WI38 (cell line): ENCODE measurements at regions not wholly inside any gene's neighbourhood (a gene's known extent, or its start where the extent isn't known, plus 50 kb on each side); places are given as distances from the start of the nearest gene placed in this dataset.
"Not testable (repeated sequence)": the region's sequence is repeated elsewhere in the genome, so short reads cannot be mapped to it uniquely, and the experiment has no call there.

Experiments
- H3K4me3 ChIP-seq: 2 replicates; pipeline ENCODE4 v1.5.1; 2011; ENCODE audit warnings: low read depth, mild to moderate bottlenecking, control low read depth, low read length
- CTCF ChIP-seq: IDR thresholded peaks from 2 replicates; pipeline ENCODE4 v1.5.1; 2012; ENCODE audit warnings: low read depth, mild to moderate bottlenecking, control low read depth, low read length

GRCh38 chrX:45815441-45815840 is 614.8 kb upstream of the DIPK2B start:
- TF ChIP-seq CTCF: no peak
- no peak overlapping the region for H3K4me3 ChIP-seq

- no peak overlapping the region for H3K4me3 ChIP-seq
- no peak for TF ChIP-seq CTCF
Measured at GRCh38 chrX:45811326-45811725, 610.6 kb upstream of the DIPK2B start.

GRCh38 chrX:45807572-45808425 is 607.1 kb upstream of the DIPK2B start:
- no peak for TF ChIP-seq CTCF

GRCh38 chrX:45806410-45807121 is 605.9 kb upstream of the DIPK2B start:
- peak overlapping the region; percentile 53 for H3K4me3 ChIP-seq
- TF ChIP-seq CTCF: no peak

More at GRCh38 chrX:45807572-45808425, 607.1 kb upstream of the DIPK2B start:
- peak overlapping the region; percentile 43 for H3K4me3 ChIP-seq

GRCh38 chrX:45804276-45804675 is 603.6 kb upstream of the DIPK2B start:
- no peak for TF ChIP-seq CTCF
- H3K4me3 ChIP-seq: no peak overlapping the region

GRCh38 chrX:45803383-45803921 is 602.8 kb upstream of the DIPK2B start:
- peak overlapping the region; percentile 13 for H3K4me3 ChIP-seq
- no peak for TF ChIP-seq CTCF

GRCh38 chrX:45801554-45801953 is 600.9 kb upstream of the DIPK2B start:
- no peak overlapping the region for H3K4me3 ChIP-seq
- TF ChIP-seq CTCF: no peak

- H3K4me3 ChIP-seq: not testable (repeated sequence)
Measured at GRCh38 chrX:45800746-45801453, 600.2 kb upstream of the DIPK2B start.
